ENCODE measurements at regions not wholly inside any gene's neighbourhood (a gene's known extent, or its start where the extent isn't known, plus 50 kb on each side); places are given as distances from the start of the nearest gene placed in this dataset.

DNA sequence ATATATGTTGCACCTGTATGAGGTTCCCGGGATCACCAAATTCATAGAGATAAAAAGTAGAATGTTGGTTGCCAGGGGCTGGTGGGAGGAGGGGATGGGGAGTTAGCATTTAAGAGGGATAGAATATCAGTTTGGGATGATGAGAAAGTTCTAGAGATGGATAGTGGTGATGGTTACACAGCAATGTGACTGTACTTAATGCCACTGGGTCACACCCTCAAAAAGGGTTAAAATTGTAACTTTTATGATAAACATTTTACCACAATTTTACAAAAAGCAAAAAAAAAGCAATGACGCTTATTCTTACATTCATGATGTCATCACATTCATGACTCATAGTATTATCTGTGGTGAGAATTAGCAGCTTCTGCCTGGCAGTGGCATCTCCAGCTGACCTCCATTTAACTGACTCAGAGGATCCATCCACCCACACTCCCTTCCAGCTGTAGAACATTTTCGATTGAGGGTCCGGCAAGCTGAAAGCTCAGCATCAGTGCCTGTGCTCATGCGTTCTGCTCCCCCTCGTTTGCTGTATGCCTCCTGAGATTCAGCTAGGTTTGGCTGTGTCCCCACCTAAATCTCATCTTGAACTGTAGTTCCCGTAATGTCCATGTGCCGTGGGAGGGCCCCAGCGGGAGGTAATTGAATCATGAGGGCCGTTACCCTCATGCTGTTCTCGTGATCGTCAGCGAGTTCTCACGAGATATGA lies 64.8 kb upstream of the TMEM260 start:
- Histone ChIP-seq H3K36me3 (ENCODE audit: control insufficient read depth in 2 of 3, insufficient read depth in 3 of 3, low read length in 3 of 3) (no peaks in the 10 kb centered on the region), H3K4me1 (ENCODE audit: control insufficient read depth in 2 of 3, insufficient read depth in 2 of 3, low read depth in 1 of 3, low read length in 3 of 3) (no peaks in the 10 kb centered on the region), H3K9ac (ENCODE audit: low read length in 3 of 3) (no peak overlapping the region), H3K9me3 (ENCODE audit: control insufficient read depth in 2 of 3, insufficient read depth in 1 of 3, low read length in 3 of 3) (no peaks in the 10 kb centered on the region), H3K27me3 (ENCODE audit: control insufficient read depth, insufficient read depth, low read length) (no peaks in the 10 kb centered on the region), H3K4me3 (ENCODE audit: low read length in 3 of 3) (no peak overlapping the region), H3K27ac (ENCODE audit: low read depth in 2 of 2, low read length in 2 of 2) (no peak overlapping the region)
- DNase-seq (no peak), FAIRE-seq (no peak)
- intact Hi-C loops (cut with DNase I): no loop called here
- TF ChIP-seq, protein P1, sequence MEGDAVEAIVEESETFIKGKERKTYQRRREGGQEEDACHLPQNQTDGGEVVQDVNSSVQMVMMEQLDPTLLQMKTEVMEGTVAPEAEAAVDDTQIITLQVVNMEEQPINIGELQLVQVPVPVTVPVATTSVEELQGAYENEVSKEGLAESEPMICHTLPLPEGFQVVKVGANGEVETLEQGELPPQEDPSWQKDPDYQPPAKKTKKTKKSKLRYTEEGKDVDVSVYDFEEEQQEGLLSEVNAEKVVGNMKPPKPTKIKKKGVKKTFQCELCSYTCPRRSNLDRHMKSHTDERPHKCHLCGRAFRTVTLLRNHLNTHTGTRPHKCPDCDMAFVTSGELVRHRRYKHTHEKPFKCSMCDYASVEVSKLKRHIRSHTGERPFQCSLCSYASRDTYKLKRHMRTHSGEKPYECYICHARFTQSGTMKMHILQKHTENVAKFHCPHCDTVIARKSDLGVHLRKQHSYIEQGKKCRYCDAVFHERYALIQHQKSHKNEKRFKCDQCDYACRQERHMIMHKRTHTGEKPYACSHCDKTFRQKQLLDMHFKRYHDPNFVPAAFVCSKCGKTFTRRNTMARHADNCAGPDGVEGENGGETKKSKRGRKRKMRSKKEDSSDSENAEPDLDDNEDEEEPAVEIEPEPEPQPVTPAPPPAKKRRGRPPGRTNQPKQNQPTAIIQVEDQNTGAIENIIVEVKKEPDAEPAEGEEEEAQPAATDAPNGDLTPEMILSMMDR (IDR thresholded peaks at IDR 0.05; ENCODE audit: borderline replicate concordance, extremely low read depth, insufficient read depth): no peak

DNA sequence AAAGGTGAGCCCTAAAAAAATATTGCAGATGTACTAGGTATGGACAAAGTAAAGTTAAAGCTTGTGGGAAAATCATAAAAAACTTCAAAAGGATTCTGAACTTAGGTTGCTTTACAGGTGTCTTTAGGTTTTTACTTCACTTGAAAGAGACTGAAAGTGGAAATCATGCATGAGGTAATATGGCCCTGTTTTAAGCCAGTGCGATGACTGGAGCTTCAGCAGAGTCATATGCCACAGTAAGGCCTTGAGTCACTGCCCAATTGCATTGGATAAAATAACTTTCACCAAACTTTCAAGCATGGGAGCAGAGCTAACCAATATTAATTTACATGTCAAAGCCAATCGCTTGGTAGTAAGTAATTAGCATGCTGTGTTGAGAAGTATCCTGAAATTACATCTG lies 63.9 kb upstream of the TMEM260 start:
- Histone ChIP-seq H3K36me3 (ENCODE audit: control insufficient read depth in 2 of 3, insufficient read depth in 3 of 3, low read length in 3 of 3) (no peaks in the 10 kb centered on the region), H3K4me3 (ENCODE audit: low read length in 3 of 3) (no peak overlapping the region), H3K9ac (ENCODE audit: low read length in 3 of 3) (no peak overlapping the region), H3K27me3 (ENCODE audit: control insufficient read depth, insufficient read depth, low read length) (no peaks in the 10 kb centered on the region), H3K9me3 (ENCODE audit: control insufficient read depth in 2 of 3, insufficient read depth in 1 of 3, low read length in 3 of 3) (no peaks in the 10 kb centered on the region), H3K4me1 (ENCODE audit: control insufficient read depth in 2 of 3, insufficient read depth in 2 of 3, low read depth in 1 of 3, low read length in 3 of 3) (no peaks in the 10 kb centered on the region), H3K27ac (ENCODE audit: low read depth in 2 of 2, low read length in 2 of 2) (no peak overlapping the region)
- DNase-seq: peak in 1 of 5 donors; percentile 12
- TF ChIP-seq, protein P1 (IDR thresholded peaks at IDR 0.05; ENCODE audit: borderline replicate concordance, extremely low read depth, insufficient read depth): no peak
- no peak for FAIRE-seq
- intact Hi-C loops (cut with DNase I): no loop called here

DNA sequence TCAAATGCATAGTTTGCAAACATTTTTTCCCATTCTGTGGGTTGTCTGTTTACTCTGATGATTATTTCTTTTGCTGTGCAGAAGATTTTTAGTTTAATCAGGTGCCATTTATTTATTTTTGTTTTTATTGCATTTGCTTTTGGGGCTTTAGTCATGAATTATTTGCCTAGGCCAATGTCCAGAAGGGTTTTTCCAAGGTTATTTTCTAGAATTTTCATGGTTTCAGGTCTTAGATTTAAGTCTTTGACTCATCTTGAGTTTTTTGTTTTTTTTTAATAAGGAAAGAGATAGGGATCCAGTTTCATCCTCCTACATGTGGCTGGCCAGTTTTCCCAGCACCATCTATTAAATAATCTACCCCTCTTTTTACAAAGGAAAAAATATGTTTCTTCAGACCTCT lies 57.2 kb upstream of the TMEM260 start:
- TF ChIP-seq, protein P1 (IDR thresholded peaks at IDR 0.05; ENCODE audit: borderline replicate concordance, extremely low read depth, insufficient read depth): no peak
- H3K9ac ChIP-seq (ENCODE audit: low read length in 3 of 3): no peak overlapping the region
- H3K4me1 ChIP-seq (ENCODE audit: control insufficient read depth in 2 of 3, insufficient read depth in 2 of 3, low read depth in 1 of 3, low read length in 3 of 3): no peaks in the 10 kb centered on the region
- FAIRE-seq: no peak
- H3K36me3 ChIP-seq (ENCODE audit: control insufficient read depth in 2 of 3, insufficient read depth in 3 of 3, low read length in 3 of 3): no peaks in the 10 kb centered on the region
- H3K27me3 ChIP-seq (ENCODE audit: control insufficient read depth, insufficient read depth, low read length): no peaks in the 10 kb centered on the region
- intact Hi-C loops (cut with DNase I): no loop called here
- H3K27ac ChIP-seq (ENCODE audit: low read depth in 2 of 2, low read length in 2 of 2): no peak overlapping the region
- DNase-seq: no peak
- no peaks in the 10 kb centered on the region for H3K9me3 ChIP-seq (ENCODE audit: control insufficient read depth in 2 of 3, insufficient read depth in 1 of 3, low read length in 3 of 3)
- no peak overlapping the region for H3K4me3 ChIP-seq (ENCODE audit: low read length in 3 of 3)
